MV-4-11 (cell line): ENCODE measurements at regions not wholly inside any gene's neighbourhood (a gene's known extent, or its start where the extent isn't known, plus 50 kb on each side); places are given as distances from the start of the nearest gene placed in this dataset.
"Not testable (repeated sequence)": the region's sequence is repeated elsewhere in the genome, so short reads cannot be mapped to it uniquely, and the experiment has no call there.

Experiments used
- DNase-seq: peaks from one replicate; lab custom pipeline; 2025; lab: John Stamatoyannopoulos, UW

- no peak for DNase-seq
These were observed 189.9 kb downstream of the WNT5A start for GRCh38 chr3:55297245-55297644.

- no peak for DNase-seq
These were observed 190.3 kb downstream of the WNT5A start for GRCh38 chr3:55296791-55297190.

GRCh38 chr3:55296030-55296429 lies 191.1 kb downstream of the WNT5A start:
- DNase-seq: no peak

GRCh38 chr3:55294557-55294956 lies 192.5 kb downstream of the WNT5A start:
- DNase-seq: no peak

GRCh38 chr3:55292360-55292759 lies 194.7 kb downstream of the WNT5A start:
- DNase-seq: no peak

GRCh38 chr3:55288657-55289056 lies 198.4 kb downstream of the WNT5A start:
- DNase-seq: no peak

GRCh38 chr3:55286693-55287092 lies 200.4 kb downstream of the WNT5A start:
- no peak for DNase-seq

GRCh38 chr3:55285156-55285555 lies 201.9 kb downstream of the WNT5A start:
- no peak for DNase-seq

- no peak for DNase-seq
These were observed 203.6 kb downstream of the WNT5A start for GRCh38 chr3:55283441-55283925.

- DNase-seq: no peak
These were observed 204.1 kb downstream of the WNT5A start for GRCh38 chr3:55282994-55283393.

- no peak for DNase-seq
These were observed 215.0 kb downstream of the WNT5A start for GRCh38 chr3:55272031-55272645.

GRCh38 chr3:55271549-55271948 lies 215.6 kb downstream of the WNT5A start:
- no peak for DNase-seq

GRCh38 chr3:55270976-55271375 lies 216.1 kb downstream of the WNT5A start:
- DNase-seq: no peak

- no peak for DNase-seq
These were observed 217.5 kb downstream of the WNT5A start for GRCh38 chr3:55269636-55270035.

GRCh38 chr3:55269096-55269495 lies 218.0 kb downstream of the WNT5A start:
- DNase-seq: no peak

GRCh38 chr3:55267206-55267930 lies 219.7 kb downstream of the WNT5A start:
- no peak for DNase-seq

- no peak for DNase-seq
These were observed 222.2 kb downstream of the WNT5A start for GRCh38 chr3:55264919-55265318.

- DNase-seq: no peak
These were observed 234.2 kb downstream of the WNT5A start for GRCh38 chr3:55252921-55253320.

- not testable (repeated sequence) for DNase-seq
These were observed 237.9 kb downstream of the WNT5A start for GRCh38 chr3:55249156-55249555.

GRCh38 chr3:55247666-55248065 lies 239.4 kb downstream of the WNT5A start:
- no peak for DNase-seq

- DNase-seq: no peak
These were observed 241.1 kb downstream of the WNT5A start for GRCh38 chr3:55246033-55246432.

GRCh38 chr3:55245351-55245750 lies 241.8 kb downstream of the WNT5A start:
- DNase-seq: no peak

GRCh38 chr3:55244247-55244646 lies 242.9 kb downstream of the WNT5A start:
- DNase-seq: no peak

GRCh38 chr3:55243678-55244077 lies 243.4 kb downstream of the WNT5A start:
- no peak for DNase-seq
